ENCODE measurements at regions not wholly inside any gene's neighbourhood (a gene's known extent, or its start where the extent isn't known, plus 50 kb on each side); places are given as distances from the start of the nearest gene placed in this dataset.

DNA sequence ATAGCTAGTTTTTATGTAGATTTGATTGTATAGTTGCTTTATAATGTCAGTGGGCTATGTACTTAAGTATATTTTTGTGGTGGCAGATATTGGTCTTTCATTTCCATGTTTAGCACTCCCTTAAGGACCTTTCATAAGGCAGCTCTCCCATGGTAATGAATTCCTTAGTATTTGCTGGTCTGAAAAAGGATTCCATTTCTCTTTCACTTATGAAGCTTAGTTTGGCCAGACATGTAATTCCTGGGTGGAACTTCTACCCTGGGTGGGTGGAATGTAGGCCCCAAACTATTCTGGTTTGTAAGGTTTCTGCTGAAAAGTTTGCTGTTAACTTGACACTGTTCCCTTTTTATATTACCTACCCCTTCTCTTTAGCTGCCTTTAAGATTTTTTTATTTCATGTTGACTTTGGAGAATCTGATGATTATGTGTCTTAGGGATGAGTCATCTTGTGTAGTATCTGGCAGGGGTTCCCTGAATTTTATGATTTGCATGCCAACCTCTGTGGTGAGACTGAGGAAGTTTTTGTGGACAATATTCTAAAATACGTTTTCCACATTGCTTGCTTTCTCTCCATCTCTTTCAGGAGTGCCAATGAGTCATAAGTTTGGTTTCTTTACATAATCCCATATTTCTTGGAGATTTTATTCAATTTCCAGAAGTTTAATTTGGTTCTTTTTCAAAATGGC, 65.4 kb upstream of the VRK2 start:
- TF ChIP-seq, protein P1, sequence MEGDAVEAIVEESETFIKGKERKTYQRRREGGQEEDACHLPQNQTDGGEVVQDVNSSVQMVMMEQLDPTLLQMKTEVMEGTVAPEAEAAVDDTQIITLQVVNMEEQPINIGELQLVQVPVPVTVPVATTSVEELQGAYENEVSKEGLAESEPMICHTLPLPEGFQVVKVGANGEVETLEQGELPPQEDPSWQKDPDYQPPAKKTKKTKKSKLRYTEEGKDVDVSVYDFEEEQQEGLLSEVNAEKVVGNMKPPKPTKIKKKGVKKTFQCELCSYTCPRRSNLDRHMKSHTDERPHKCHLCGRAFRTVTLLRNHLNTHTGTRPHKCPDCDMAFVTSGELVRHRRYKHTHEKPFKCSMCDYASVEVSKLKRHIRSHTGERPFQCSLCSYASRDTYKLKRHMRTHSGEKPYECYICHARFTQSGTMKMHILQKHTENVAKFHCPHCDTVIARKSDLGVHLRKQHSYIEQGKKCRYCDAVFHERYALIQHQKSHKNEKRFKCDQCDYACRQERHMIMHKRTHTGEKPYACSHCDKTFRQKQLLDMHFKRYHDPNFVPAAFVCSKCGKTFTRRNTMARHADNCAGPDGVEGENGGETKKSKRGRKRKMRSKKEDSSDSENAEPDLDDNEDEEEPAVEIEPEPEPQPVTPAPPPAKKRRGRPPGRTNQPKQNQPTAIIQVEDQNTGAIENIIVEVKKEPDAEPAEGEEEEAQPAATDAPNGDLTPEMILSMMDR (IDR thresholded peaks at IDR 0.05), result no peak
- no peak for TF ChIP-seq POLR2A (IDR thresholded peaks at IDR 0.05)
